ENCODE measurements at regions not wholly inside any gene's neighbourhood (a gene's known extent, or its start where the extent isn't known, plus 50 kb on each side); places are given as distances from the start of the nearest gene placed in this dataset.

DNA sequence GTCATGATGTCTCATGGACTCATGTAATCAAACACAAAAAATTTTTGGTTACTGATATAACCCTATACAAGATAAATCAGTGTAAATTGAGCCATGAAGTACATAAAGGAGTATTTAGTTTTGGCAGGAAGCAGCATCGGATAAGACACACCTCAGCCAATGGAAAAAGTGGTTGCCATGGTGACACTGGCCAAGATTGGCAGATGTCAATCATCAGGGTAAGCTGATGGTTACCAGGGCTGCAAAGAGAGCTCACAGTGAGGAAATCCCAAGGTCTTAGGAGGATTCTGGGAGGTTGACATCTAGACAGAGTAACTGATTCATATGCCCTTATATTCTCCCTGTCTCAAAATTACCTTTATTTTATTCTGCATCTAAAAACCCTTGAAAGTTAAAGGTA is 203.8 kb upstream of the PCSK2 start:
- DNase-seq: no peak

DNA sequence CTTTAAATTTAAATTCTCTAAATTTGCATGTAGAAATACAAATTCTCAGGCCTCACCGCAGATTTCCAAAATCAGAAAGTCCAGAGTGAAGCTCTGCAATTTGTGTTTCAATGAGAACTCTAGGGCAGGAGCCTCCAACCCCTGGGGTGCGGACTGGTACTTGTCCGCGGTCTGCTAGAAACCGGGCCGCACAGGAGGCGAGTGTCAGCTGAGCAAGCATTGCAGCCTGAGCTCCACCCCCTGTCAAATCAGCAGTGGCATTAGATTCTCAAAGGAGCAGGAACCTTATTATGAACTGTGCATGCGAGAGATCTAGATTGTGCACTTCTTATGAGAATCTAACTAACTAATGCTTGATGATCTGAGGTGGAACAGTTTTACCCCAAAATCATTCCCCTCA is 203.0 kb upstream of the PCSK2 start:
- no peak for DNase-seq

DNA sequence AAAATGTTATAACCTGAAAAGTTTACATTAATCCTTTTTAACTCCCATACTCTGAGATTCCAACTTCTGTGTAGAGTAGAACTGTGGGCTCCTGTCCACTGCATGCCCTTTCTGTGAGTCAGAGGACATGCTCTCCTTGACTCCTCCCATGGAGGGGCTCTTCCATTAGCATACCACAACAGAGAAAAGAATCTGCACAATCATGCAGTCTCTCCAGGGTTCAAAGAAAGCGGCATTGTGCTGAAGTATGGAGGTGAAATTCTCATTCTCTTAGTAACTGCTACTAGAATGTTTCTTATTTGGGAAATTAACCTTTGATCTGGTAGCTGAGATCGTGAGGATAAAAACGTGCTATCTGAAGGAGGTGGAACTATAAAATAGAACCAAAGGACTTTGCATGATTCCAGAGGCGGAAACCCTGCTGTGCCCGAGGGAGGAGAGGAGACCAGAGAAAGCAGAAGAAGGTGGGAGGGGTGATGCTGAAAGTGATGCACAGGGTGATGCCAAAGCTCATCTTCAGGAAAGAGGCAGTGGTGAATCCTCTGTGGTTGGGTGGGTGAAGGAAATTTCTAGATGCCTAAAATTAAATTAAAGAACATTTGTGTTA is 202.2 kb upstream of the PCSK2 start:
- DNase-seq: no peak

DNA sequence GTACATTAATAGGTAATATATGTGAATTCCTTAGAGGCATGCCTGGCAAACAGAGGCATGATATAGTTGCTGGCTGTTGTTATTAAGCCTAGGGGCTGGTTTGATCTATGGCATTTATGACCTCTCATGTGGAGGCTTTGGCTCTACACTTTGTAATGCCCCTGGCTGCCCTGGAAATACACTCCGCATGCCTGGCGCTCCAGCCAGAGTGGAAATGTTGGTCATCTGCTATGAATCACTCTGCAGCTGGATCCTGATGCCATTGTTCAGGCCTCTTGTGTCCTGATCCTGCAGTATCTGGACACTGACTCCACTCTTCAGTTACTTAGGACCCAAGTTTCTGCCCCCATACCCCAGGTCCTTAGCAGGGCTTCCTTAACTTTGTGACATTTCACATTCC is 200.5 kb upstream of the PCSK2 start:
- no peak for DNase-seq

DNA sequence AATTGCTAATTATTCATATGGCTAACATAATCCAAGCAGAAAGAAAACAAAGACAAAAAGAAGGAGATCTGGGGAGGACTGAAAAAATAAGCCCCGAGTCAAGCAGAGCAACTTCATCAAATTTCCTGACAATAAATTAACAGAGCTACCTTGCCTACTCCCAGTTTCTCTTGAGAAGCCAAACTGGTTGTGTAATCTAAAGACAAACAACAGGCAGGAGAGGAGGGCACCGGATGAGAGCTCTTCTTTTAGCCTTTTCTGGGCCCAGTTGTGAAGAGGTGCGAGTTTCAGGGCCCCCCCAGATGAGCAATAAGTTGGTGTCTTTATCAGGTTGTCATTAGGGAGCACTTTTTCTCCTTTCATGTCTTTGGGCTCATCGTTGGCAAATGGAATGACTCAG is 197.1 kb upstream of the PCSK2 start:
- no peak for DNase-seq

DNA sequence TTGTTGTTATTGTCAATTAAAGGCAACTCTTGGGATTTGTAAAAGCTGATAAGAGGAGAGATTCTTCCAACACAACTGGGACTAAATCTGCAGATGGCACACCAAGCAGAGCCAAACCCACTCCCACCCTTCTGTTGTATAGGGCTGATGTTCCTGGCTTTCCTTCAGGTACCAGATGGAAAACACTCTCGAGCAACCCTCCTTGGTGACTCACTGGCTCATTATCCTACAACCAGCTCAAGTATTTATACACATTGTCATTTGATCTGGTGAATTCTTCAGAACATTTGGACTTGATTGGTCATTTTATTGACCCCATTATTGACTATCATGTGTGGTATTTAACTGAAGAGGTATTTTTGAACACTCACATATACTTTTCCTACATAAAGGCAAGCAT is 190.3 kb upstream of the PCSK2 start:
- no peak for DNase-seq

DNA sequence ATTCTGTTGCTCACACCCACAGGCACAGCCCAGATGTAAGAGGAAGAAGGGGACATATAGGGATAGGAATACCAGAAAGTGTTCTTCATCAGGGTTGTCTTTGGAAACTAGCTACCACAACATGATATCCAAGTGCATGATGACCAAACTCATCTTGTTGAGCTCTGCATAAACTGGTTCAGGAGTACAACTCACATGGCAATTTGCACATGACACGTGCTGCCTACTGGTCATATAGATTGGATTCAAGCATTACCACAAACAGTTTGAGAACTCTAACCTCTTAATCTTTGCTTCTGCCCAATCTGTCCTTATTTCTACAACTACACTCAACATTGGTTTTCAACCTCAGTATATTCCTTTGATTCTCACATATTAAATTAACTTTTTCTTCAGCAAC is 184.7 kb upstream of the PCSK2 start:
- DNase-seq: no peak

DNA sequence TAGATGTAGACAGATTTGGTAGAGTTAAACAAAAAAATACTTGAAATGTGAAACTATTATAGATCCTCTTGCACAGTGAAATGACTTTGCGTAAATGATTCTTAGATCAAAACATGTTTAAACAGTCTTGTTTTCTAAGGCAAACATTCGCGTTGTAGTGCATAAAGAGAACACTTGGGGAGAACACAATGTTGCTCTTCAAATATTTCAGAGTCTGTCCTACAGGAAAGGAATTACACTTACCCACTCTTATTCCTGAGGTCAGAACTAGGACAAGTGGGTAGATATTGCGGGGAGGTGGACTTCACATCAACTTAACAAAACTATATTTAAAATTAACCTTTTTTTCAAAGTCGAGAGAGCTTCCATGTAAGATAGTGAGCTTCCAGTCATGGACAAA is 183.5 kb upstream of the PCSK2 start:
- DNase-seq: no peak

DNA sequence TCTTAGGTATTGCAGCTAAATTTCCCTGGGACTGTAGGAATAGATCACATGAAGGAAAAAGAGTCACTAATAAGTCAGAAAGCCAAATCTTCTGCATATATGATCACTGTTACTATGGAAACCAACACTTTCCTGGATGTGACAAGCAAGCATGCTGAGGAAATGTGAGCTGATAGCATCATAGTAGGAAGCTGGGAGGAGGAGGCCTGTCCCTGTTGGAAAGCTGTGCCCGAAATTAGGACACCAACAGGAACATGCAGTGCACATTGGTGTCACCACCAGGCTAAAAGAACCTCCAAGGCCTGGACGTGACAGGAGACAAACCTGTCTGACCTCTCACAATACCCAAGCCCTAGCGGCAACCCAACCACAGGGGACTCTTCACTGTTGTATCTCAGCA is 181.9 kb upstream of the PCSK2 start:
- no peak for DNase-seq

DNA sequence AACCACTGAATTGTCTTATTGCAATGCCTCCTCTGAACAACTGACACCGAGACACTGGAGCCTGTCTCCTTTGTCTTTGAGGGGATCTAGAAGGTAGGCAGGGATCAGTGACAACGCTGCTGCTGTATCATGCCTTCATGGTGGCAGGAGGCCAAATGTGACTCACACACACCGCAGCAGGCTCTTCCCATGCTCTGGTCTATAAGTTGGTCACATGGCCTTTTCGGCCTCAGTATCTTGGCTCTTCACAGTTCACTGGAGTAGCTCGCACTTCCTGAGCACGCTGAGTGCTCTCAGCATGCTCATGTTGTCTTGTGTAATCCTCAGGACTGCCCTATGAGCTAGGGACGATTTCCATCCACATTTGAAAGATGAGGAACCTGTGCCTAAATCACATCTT is 167.4 kb upstream of the PCSK2 start:
- no peak for DNase-seq

DNA sequence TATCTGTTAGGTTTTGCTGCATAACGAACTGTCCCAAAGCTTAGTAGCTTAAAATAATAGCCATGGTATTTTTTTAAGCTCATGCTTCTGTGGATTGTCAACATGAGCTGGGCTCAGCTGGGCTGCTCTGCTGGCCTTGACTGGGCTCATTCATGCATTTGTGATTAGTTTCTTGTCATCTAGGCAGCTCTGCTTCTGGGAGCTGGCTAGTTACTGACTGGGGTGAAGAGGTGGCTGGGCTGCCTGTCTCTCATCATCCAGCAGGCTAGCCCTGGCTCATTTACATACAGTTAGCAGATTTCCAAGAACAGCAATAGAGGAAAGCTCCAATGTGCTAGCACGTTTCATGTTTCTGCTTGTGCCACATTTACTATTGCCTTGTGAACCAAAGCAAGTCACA is 165.1 kb upstream of the PCSK2 start:
- no peak for DNase-seq

DNA sequence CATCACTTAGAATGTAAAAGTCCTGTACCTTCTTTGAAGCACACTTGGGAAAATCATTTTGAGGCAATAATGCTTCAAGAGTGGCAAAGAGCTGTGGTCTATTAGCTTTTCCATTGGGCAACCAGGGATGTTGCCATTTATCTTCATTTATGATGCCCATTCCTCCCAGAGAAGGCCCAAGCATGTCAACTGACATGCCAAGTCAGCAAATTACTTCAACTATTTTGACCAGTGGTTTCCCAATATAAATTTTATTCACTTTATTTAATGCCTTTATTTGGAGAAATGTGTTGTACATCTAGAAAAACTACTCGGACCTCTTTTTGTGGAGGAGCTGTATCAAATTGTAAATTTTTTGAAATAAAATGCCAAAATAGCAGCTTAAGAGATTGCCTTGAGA is 164.1 kb upstream of the PCSK2 start:
- no peak for DNase-seq

DNA sequence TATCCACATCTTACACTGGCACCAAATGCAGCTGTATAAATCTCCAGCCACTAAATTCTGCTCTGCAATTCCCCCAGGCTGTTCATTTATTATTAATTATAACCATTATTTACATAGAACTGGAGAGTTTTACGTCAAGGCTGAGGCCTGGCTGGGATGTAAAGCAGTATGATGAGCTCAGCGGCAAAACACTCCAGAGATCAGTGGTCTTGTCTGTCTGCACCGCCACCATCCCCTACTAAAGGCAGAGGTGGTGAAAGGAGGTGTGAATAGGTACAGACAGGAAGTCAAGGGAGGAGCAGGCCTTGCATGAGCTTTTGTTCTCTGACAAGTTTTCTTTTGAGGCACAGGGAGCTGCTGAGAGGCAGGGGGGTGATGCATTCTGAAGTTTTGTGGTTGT is 159.9 kb upstream of the PCSK2 start:
- DNase-seq: no peak

DNA sequence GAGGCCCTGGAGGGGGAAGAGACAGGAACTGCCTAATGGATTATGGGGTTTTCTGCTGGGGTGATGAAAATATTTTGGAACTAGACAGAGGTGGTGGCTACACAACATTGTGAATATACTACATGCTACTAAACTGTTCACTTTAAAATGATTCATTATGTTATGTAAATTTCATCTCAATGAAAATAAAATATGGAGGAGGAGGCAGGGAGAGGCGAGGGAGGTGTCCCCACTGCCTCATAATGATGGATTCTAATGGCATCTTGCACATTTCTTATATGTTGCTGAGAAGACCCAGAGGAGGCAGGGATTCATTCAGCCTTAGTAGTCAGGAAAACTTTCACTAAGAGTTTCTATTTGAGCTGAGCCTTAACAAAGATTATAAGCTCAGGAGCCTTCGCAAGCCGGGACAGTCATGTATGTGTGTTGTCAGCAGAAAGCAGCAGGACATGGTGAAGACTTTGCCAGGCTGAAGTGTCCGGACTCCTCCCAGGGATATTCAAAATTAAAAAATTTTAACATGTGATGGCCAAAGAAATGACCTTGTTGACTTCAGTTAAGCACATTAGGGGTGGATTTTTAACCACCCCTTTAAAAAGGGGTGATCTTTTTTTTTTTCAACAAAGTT is 158.6 kb upstream of the PCSK2 start:
- DNase-seq: no peak

DNA sequence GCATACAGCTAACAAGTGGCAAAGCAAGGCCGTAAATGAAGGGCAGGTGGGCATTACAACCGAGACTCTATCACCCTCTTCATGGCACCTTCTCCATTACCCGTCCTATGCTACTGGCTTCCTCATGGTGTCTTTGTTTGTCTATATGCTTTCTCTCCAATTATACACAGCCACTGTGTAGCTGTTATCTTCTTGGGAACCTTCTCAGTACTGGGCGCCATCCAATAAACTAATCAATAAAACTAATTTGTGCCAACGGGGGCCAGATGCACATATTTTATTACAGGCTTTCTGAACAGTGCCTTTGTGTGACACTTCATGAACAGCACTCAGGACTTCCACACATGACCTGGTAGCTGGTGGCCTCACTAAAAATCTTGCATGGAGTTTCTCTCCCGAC is 149.8 kb upstream of the PCSK2 start:
- no peak for DNase-seq

DNA sequence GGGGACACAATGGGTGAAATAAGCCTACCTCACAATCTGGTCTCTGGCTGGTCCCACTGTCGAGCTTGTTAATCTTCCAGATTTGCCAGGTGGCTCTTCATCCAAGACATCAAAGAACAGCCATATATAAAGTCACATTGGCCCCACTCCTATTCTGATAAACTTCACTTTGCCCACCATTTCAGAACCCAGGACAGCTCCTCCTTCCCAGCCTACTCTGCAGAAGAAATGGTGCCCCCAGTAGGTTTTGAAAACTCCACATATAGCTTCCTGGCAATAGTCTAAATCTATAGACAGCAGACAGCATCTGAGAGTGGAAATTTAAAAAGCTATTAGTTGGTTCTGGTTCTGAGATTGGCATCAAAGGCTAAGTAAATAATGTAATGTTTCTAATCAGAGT is 143.1 kb upstream of the PCSK2 start:
- DNase-seq: no peak

DNA sequence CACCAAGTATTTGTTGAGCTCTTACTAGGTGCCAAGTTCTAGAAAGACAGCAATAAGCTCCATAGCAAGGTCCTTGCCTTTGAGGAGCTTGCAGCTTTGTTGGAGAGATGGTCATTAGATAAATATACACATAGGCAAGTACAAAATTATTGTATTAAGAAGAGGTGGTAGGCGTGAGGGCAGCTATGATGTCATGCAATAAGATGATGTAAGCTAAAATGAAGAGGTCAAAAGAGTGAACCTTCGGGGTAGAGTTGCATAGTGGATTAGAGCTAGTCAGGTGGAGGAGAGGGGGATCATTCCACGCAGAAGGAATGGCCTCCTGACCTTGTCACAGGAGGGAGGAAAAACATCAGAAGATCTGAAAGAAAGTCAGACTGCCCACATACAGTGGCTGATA is 141.9 kb upstream of the PCSK2 start:
- no peak for DNase-seq

DNA sequence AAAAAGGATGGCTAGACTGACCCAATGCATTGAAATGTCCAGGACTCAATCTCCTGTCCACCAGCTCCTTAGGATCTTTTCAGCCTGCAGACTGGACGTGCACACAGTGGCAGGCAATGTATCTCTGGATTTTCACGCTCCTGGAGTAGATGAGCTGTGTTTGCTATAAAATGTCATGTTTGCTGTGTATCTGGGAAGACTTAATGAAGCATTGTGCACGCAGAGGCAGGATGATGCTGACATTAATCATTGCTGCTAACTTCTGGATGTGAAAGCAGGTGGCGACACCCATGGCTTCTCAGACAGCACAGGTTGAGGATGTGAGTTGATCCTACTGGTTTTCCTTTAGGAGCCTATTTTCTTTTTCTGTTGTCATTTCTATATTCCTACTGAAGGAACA is 133.1 kb upstream of the PCSK2 start:
- no peak for DNase-seq

DNA sequence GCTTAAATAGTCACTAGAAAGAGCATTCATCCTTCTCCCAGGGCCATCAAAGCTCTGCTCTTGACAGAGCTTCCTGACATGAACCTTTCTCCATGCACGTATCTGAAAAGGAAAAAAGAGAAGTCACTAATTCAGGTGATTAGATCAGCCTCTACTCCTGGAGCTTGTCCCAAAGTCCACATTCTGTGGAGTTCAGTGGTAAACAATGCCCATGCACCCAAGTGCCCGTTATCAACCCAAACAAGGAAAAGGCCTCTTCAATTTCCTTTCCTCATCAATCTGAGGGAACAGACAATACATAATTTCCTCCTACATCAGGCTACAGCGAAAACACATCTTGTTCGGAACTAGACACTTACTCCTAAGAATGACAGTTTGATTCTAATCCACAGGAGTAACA is 129.2 kb upstream of the PCSK2 start:
- no peak for DNase-seq

DNA sequence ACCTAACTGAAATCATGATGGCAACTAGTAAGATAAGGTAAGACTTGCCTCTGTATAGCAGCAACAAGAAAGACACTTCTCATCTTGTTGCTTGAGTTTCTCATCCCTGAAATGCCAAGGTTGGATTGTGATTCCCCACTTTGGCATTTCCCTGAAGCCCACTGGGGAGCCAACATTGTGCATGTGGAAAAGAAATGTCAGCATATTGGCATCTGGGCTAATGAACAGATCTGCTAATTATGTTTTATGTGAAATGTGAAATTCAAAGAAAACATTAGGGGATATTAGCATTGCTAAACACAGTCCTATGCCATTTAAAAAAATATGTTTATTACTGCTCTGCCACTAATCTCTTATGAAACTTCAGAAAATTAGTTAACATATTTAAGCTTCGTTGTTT is 126.3 kb upstream of the PCSK2 start:
- DNase-seq: no peak

DNA sequence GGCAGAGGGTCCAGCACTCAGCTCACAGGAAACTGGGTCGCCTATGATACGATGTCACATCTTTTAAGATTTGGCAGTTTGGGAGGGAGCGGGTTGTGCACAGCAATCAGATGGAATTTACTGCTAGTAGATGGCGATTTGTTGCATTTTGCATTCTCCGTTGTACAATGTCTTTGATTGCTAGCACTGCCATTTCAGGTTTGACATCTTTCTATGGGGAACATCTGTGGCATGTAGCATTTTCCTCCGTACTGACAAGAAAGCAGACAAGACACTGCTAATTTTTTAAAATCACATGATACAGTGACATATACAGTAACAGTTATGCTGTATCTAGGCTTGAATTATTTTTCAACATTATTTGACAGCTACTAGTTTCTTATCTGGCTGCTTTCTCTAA is 119.7 kb upstream of the PCSK2 start:
- no peak for DNase-seq

DNA sequence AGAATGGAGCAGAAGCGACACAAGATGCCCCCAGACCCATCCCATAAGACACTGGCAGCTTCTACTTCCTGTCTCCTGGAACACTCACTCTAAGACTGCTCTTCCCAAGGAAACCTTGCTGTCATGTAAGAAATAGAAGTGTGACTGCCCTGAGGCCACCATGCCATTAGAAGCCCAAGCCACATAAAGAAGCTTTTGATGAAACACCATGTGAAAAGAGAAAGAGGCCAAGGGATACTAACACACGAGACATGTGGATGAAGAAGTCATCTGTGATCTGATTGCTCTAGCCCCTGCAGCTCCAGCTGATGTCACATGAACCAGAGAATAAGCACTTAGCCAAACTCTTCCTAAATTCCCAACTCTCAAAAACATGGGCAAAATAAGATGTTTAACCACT is 117.9 kb upstream of the PCSK2 start:
- no peak for DNase-seq

DNA sequence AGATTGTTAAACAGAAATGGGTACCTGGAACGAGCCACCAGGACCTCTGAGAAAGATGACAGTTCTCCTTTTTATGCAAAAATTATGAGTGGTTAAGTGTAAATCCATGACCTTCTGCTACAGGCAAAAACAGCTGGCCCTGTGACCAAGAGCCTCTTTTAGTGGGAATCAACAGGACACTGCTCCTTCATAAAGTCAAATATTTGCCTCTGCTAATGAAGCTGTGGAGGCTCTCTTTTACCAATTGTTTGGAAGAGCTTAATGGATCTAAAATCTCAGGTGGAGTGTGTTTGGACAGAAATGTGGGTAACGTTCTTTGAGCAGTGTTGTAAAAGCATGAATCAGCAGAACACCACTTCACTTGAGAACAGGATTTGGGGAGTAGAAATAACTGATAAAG is 117.5 kb upstream of the PCSK2 start:
- no peak for DNase-seq

DNA sequence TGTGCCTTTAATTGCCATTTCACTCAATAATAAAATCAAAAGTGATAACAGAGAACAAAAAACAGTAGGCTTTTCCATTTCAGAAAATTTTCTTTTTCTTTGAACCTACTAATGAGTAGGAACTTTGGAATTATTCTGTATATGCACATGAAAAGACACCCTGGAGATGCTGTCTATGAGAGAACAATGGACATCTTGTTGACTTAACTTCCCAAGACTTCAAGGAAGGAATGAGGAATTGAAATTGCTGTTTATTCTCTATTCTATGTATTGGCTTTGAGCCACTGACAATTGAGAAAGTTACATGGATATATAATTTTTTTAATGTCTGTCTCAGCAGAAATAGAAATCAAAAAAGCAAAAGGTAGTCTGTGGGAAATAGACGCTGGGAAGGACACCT is 98.6 kb upstream of the PCSK2 start:
- DNase-seq: no peak

DNA sequence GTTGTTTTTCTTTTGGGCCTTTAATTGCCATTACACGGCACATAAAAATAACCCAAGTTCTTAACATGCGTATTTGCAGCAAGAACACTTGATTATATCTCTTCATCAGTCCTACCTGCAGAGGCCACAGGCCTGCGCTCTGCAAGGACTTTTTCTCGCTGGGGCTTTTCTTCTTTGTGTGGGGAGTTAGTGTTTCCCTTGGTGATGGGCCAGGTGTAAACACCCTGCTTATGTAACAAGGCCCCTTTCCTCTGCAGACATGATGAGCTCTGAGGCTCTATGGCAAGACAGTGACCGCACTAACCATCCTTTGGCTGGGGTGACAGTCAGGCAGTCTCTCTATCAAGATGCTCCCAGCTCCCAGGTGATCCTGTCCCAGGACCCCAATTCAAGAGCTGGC is 97.8 kb upstream of the PCSK2 start:
- DNase-seq: no peak

DNA sequence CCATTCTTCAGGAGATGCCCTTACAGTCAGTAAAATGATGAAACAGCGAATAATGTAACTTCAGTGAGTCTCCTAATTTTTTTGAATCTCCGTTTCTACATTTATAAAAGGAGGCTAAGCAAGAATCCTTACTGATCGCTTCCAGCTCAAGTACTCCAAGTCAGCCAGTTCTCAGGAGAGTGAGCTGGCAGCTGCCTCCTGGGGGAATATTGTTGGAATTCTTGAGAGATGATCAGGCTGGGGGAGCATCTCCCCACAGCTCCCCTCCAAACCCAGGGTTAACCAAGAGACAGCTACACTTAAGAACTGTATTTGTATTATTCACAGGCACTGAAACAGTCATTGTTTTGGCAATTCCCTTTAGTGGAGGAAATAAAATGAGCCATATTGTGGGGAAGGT is 89.1 kb upstream of the PCSK2 start:
- DNase-seq: no peak

Measured in femur (tissue), 1 donor.